H1 (cell line): ENCODE measurements at regions not wholly inside any gene's neighbourhood (a gene's known extent, or its start where the extent isn't known, plus 50 kb on each side); places are given as distances from the start of the nearest gene placed in this dataset.

Source experiments
- CTCF ChIA-PET: fragments of 300-600 bp; sonication (Branson Sonifier 250); formaldehyde crosslinking; loops from one replicate; lab custom pipeline; 2021; ENCODE audit not compliant: partially characterized antibody; lab: Charles Lee
- POLR2A ChIA-PET: fragments of 300-600 bp; sonication (Branson Sonifier 250); formaldehyde crosslinking; loops from one replicate; lab custom pipeline; 2021; ENCODE audit warnings: inconsistent platforms; ENCODE audit not compliant: partially characterized antibody; lab: Charles Lee
- DNase-seq, 2 experiments: peaks; one replicate each; pipeline versions ENCODE4 v3.0.0 to v3.0.0-alpha.2; 2010 to 2022; ENCODE audit warnings: low spot score in 2 of 2, low read depth in 1 of 2, mixed read lengths in 1 of 2
- FAIRE-seq: peaks from 2 replicates; lab custom pipeline; 2011; peaks lifted over from hg19 to GRCh38; lab: Jason Lieb, UNC
- H2AFZ ChIP-seq: 2 replicates; pipeline ENCODE4 v1.8.1; 2012; ENCODE audit warnings: low read length, inconsistent platforms
- H2AK5ac ChIP-seq: 2 replicates; pipeline ENCODE4 v1.6.1; 2013; ENCODE audit warnings: low read depth, low read length
- H2BK120ac ChIP-seq: replicated peaks from 2 replicates; pipeline ENCODE3; 2013; ENCODE audit warnings: low read depth, low read length, inconsistent platforms
- H2BK12ac ChIP-seq: 2 replicates; pipeline ENCODE4 v1.6.1; 2013; ENCODE audit warnings: low read depth, low read length
- H2BK15ac ChIP-seq: 2 replicates; pipeline ENCODE4 v1.6.1; 2013; ENCODE audit warnings: low read length
- H2BK20ac ChIP-seq: 2 replicates; pipeline ENCODE4 v1.6.1; 2013; ENCODE audit warnings: low read length
- H2BK5ac ChIP-seq: 2 replicates; pipeline ENCODE4 v1.6.1; 2013; ENCODE audit warnings: low read depth, low read length
- H3K14ac ChIP-seq: 2 replicates; pipeline ENCODE4 v1.6.1; 2013; ENCODE audit warnings: inconsistent platforms; ENCODE audit not compliant: insufficient read length
- H3K18ac ChIP-seq: 2 replicates; pipeline ENCODE4 v1.6.1; 2013; ENCODE audit warnings: low read length; ENCODE audit errors: extremely low read depth
- H3K23ac ChIP-seq: 2 replicates; pipeline ENCODE4 v1.6.1; 2013; ENCODE audit warnings: inconsistent platforms; ENCODE audit not compliant: insufficient read length
- H3K23me2 ChIP-seq: 2 replicates; pipeline ENCODE4 v1.6.1; 2013; ENCODE audit warnings: low read depth, low read length
- H3K27ac ChIP-seq: 2 replicates; pipeline ENCODE4 v1.6.1; 2011; ENCODE audit warnings: low read depth, low read length, inconsistent platforms
- H3K27me3 ChIP-seq, 4 experiments: replicated peaks in 1 of 4; 1 replicate in 1 of 4; 2 replicates in 3 of 4; pipeline versions ENCODE4 v1.6.1 to v1.8.1; 2011 to 2013; ENCODE audit warnings: low read length in 3 of 4, mild to moderate bottlenecking in 3 of 4, inconsistent platforms in 2 of 4, mixed read lengths in 2 of 4, moderate library complexity in 1 of 4; ENCODE audit not compliant: control insufficient read depth in 3 of 4, insufficient read depth in 3 of 4; ENCODE audit errors: extremely low read depth in 1 of 4
- H3K36me3 ChIP-seq, 4 experiments: 2 replicates each; pipeline versions ENCODE4 v1.6.1 to v1.8.1; 2011 to 2013; ENCODE audit warnings: mild to moderate bottlenecking in 4 of 4, low read length in 3 of 4, moderate library complexity in 2 of 4, control low read depth in 1 of 4, inconsistent platforms in 1 of 4; ENCODE audit not compliant: insufficient read depth in 4 of 4, control insufficient read depth in 2 of 4
- H3K4ac ChIP-seq: replicated peaks from 2 replicates; pipeline ENCODE3; 2013; ENCODE audit warnings: low read length, low read depth, mixed read lengths, inconsistent platforms; ENCODE audit not compliant: insufficient read length
- H3K4me1 ChIP-seq, 4 experiments: replicated peaks in 1 of 4; 1 replicate in 1 of 4; 2 replicates in 3 of 4; pipeline versions ENCODE4 v1.6.1 to v1.8.1; 2011 to 2013; ENCODE audit warnings: low read length in 3 of 4, inconsistent platforms in 2 of 4, mixed read lengths in 1 of 4; ENCODE audit not compliant: insufficient read depth in 4 of 4, control insufficient read depth in 3 of 4
- H3K4me2 ChIP-seq, 2 experiments: 2 replicates each; pipeline versions ENCODE4 v1.6.1 to v1.8.1; 2011 to 2013; ENCODE audit warnings: low read depth in 2 of 2, low read length in 2 of 2, control low read depth in 1 of 2, inconsistent platforms in 1 of 2, mild to moderate bottlenecking in 1 of 2; ENCODE audit not compliant: insufficient read depth in 1 of 2
- H3K4me3 ChIP-seq, 4 experiments: fragments of 200-600, 300-600 bp in 1 of 4; sonication (generic), shearing (Covaris generic), sonication (Bioruptor Twin) in 1 of 4; 2 replicates each; pipeline versions ENCODE4 v1.5.1 to v1.8.1; 2011 to 2016; ENCODE audit warnings: low read length in 4 of 4, low read depth in 3 of 4, control low read depth in 2 of 4, inconsistent platforms in 2 of 4, mild to moderate bottlenecking in 2 of 4, mixed read lengths in 1 of 4, moderate library complexity in 1 of 4; ENCODE audit not compliant: insufficient read depth in 2 of 4; ENCODE audit errors: extremely low read depth in 1 of 4
- H3K56ac ChIP-seq: replicated peaks from 2 replicates; pipeline ENCODE3; 2013; ENCODE audit warnings: low read depth, mild to moderate bottlenecking, mixed read lengths, low read length, inconsistent platforms; ENCODE audit not compliant: insufficient read length
- H3K79me1 ChIP-seq: 2 replicates; pipeline ENCODE4 v1.6.1; 2013; ENCODE audit warnings: low read depth, low read length, control low read depth
- H3K79me2 ChIP-seq, 2 experiments: 2 replicates each; pipeline versions ENCODE4 v1.6.1 to v1.8.1; 2012 to 2013; ENCODE audit warnings: low read length in 2 of 2, mild to moderate bottlenecking in 2 of 2, inconsistent platforms in 1 of 2; ENCODE audit not compliant: insufficient read depth in 2 of 2, control insufficient read depth in 1 of 2
- H3K9ac ChIP-seq, 4 experiments: replicated peaks in 1 of 4; 1 replicate in 1 of 4; 2 replicates in 3 of 4; pipeline versions ENCODE4 v1.6.1 to v1.8.1; 2011 to 2013; ENCODE audit warnings: low read depth in 3 of 4, low read length in 3 of 4, control low read depth in 2 of 4, mild to moderate bottlenecking in 2 of 4, moderate library complexity in 2 of 4, inconsistent platforms in 1 of 4; ENCODE audit errors: extremely low read depth in 1 of 4
- H3K9me3 ChIP-seq, 2 experiments: 2 replicates each; pipeline versions ENCODE4 v1.6.1 to v1.8.1; 2012 to 2013; ENCODE audit warnings: mild to moderate bottlenecking in 2 of 2, moderate library complexity in 2 of 2, control low read depth in 1 of 2, inconsistent platforms in 1 of 2, low read depth in 1 of 2, low read length in 1 of 2, mixed read lengths in 1 of 2; ENCODE audit not compliant: insufficient read depth in 2 of 2
- H4K20me1 ChIP-seq, 2 experiments: replicated peaks in 1 of 2; 2 replicates each; pipeline versions ENCODE3 to v1.8.1; 2011 to 2013; ENCODE audit warnings: inconsistent platforms in 2 of 2, low read length in 2 of 2, mild to moderate bottlenecking in 1 of 2; ENCODE audit not compliant: insufficient read depth in 2 of 2, control insufficient read depth in 1 of 2
- H4K5ac ChIP-seq: 2 replicates; pipeline ENCODE4 v1.6.1; 2013; ENCODE audit warnings: low read length, low read depth, mixed read lengths, inconsistent platforms; ENCODE audit not compliant: insufficient read length
- H4K8ac ChIP-seq: 2 replicates; pipeline ENCODE4 v1.8.0; 2013; ENCODE audit warnings: mild to moderate bottlenecking, moderate library complexity, low read length, inconsistent platforms; ENCODE audit not compliant: insufficient read depth; ENCODE audit errors: extremely low read depth
- H4K91ac ChIP-seq: replicated peaks from 2 replicates; pipeline ENCODE3; 2013; ENCODE audit warnings: low read length, mixed read lengths, inconsistent platforms; ENCODE audit not compliant: insufficient read length
- BACH1 ChIP-seq: IDR thresholded peaks from 2 replicates; pipeline ENCODE4 v1.6.1; 2012; ENCODE audit warnings: low read length, improper control_type of control experiment
- CBX5 ChIP-seq: fragments of 300-800, 300-1000 bp; sonication (generic); IDR thresholded peaks from 2 replicates; pipeline ENCODE4 v1.7.1; 2016; ENCODE audit warnings: antibody characterized with exemption, low read length, low read depth
- CTBP2 ChIP-seq: IDR thresholded peaks from 2 replicates; pipeline ENCODE4 v1.7.0; 2011; ENCODE audit warnings: borderline replicate concordance, mild to moderate bottlenecking, moderate library complexity, mixed read lengths, low read length; ENCODE audit not compliant: insufficient read depth, insufficient read length
- KDM4A ChIP-seq: IDR thresholded peaks from one replicate; pipeline ENCODE4 v1.7.1; 2012; ENCODE audit warnings: low read depth, mild to moderate bottlenecking, moderate library complexity, low read length, inconsistent platforms; ENCODE audit not compliant: severe bottlenecking
- NRF1 ChIP-seq: IDR thresholded peaks from 2 replicates; pipeline ENCODE4 v1.6.1; 2011; ENCODE audit warnings: mild to moderate bottlenecking, low read depth, low read length, improper control_type of control experiment
- RXRA ChIP-seq: IDR thresholded peaks from 2 replicates; pipeline ENCODE4 v1.6.1; 2011; ENCODE audit warnings: low read depth, mild to moderate bottlenecking, low read length, moderate library complexity; ENCODE audit not compliant: insufficient read depth
- SP4 ChIP-seq: IDR thresholded peaks from 2 replicates; pipeline ENCODE4 v1.6.1; 2012; ENCODE audit warnings: low read length, inconsistent platforms
- TBP ChIP-seq: IDR thresholded peaks from 2 replicates; pipeline ENCODE4 v1.6.1; 2011; ENCODE audit warnings: low read depth, low read length, improper control_type of control experiment
- TEAD4 ChIP-seq: IDR thresholded peaks from 2 replicates; pipeline ENCODE4 v1.6.1; 2012; ENCODE audit warnings: low read depth, low read length, inconsistent platforms, mixed read lengths
- WGBS, 2 experiments: shearing (Covaris generic) in 1 of 2; methylation state at CpG; one replicate each; pipeline versions ENCODE4 v1.1.6 to v1.1.7; 2013 to 2015; ENCODE audit warnings: low lambda C conversion rate in 2 of 2, mixed read lengths in 2 of 2, inconsistent platforms in 1 of 2, low coverage in 1 of 2, missing lambda C conversion rate in 1 of 2; ENCODE audit not compliant: insufficient replicate concordance in 2 of 2, insufficient coverage in 1 of 2, insufficient read length in 1 of 2; ENCODE audit errors: extremely low coverage in 1 of 2, missing lambda C conversion rate in 1 of 2; 5-methylcytosine and 5-hydroxymethylcytosine counted together

DNA sequence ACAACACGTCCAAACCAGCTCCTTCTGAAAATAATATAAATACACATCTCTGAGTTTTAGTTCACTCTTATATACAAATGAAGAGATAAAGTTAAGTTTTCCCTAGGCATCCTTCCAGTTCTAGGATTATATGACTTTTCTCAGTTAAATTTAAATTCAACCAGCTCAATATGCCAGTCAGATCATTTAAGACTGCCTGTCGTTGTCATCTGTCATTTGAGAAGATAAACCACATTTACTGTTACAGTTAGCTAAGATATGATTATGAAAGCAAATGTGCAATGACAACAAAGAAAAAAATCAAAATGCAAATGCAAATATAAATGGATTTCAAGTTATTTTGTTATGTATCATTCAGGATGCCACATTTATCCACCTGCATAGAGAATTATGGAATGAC, 671.7 kb upstream of the GOT2 start:
- DNase-seq (no peak), FAIRE-seq (no peak)
- H3K36me3 ChIP-seq, result no peaks in the 10 kb centered on the region
- no peak overlapping the region for H2AK5ac ChIP-seq
- no peak overlapping the region for H3K4ac ChIP-seq
- H2BK12ac ChIP-seq, result no peak overlapping the region
- no peak overlapping the region for H3K56ac ChIP-seq
- no peak overlapping the region for H2BK5ac ChIP-seq
- no peak overlapping the region for H3K9ac ChIP-seq
- no peak overlapping the region for H2AFZ ChIP-seq
- no peaks in the 10 kb centered on the region for H4K20me1 ChIP-seq
- no peaks in the 10 kb centered on the region for H3K27me3 ChIP-seq
- no peak overlapping the region for H4K91ac ChIP-seq
- no peaks in the 10 kb centered on the region for H3K4me1 ChIP-seq
- no peak overlapping the region for H3K18ac ChIP-seq
- H3K27ac ChIP-seq, result no peak overlapping the region
- ChIA-PET CTCF (no interaction called here), POLR2A (no interaction called here)
- H2BK20ac ChIP-seq, result no peak overlapping the region
- no peak for TF ChIP-seq TBP
- TF ChIP-seq BACH1, result no peak
- TF ChIP-seq NRF1, result no peak
- no peak for TF ChIP-seq KDM4A
- TF ChIP-seq RXRA, result no peak
- no peak for TF ChIP-seq CBX5
- no peak for TF ChIP-seq CTBP2
- no peak for TF ChIP-seq TEAD4
- TF ChIP-seq SP4, result no peak
- 94% methylated on average over 2 of the region's 2 CpGs; no CpG with 5 or more reads in 1 of the 2 experiments for WGBS, 2 experiments
- H3K79me1 ChIP-seq, result no peaks in the 10 kb centered on the region
- no peak overlapping the region for H4K5ac ChIP-seq
- no peak overlapping the region for H3K4me2 ChIP-seq
- H3K14ac ChIP-seq, result no peak overlapping the region
- no peak overlapping the region for H3K4me3 ChIP-seq
- H3K79me2 ChIP-seq, result no peaks in the 10 kb centered on the region
- no peaks in the 10 kb centered on the region for H3K23me2 ChIP-seq
- H3K9me3 ChIP-seq, result no peaks in the 10 kb centered on the region
- H2BK15ac ChIP-seq, result no peak overlapping the region
- H3K23ac ChIP-seq, result no peak overlapping the region
- no peak overlapping the region for H2BK120ac ChIP-seq
- no peak overlapping the region for H4K8ac ChIP-seq
